ENCODE measurements at regions not wholly inside any gene's neighbourhood (a gene's known extent, or its start where the extent isn't known, plus 50 kb on each side); places are given as distances from the start of the nearest gene placed in this dataset.

DNA sequence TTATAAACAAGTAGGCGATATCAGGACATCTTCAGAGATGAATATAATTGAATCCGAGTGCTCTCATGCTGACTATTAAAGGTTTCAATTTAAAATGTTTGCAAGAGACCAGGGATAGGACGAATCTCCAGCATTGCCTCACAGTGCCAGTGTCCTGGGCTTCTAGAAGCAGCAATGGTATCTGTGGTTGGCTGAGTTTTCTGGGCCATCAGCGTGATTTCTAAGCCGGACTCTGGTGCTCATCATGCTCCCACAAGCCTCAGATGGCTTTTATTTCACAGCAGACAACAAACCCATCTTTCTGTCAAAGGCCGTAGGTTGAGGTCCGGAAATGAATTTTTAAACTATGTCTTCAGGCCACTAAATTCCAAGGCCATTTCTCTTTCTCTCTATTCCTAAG is 187.7 kb downstream of the FOXO1 start:
- TF ChIP-seq, protein P1, sequence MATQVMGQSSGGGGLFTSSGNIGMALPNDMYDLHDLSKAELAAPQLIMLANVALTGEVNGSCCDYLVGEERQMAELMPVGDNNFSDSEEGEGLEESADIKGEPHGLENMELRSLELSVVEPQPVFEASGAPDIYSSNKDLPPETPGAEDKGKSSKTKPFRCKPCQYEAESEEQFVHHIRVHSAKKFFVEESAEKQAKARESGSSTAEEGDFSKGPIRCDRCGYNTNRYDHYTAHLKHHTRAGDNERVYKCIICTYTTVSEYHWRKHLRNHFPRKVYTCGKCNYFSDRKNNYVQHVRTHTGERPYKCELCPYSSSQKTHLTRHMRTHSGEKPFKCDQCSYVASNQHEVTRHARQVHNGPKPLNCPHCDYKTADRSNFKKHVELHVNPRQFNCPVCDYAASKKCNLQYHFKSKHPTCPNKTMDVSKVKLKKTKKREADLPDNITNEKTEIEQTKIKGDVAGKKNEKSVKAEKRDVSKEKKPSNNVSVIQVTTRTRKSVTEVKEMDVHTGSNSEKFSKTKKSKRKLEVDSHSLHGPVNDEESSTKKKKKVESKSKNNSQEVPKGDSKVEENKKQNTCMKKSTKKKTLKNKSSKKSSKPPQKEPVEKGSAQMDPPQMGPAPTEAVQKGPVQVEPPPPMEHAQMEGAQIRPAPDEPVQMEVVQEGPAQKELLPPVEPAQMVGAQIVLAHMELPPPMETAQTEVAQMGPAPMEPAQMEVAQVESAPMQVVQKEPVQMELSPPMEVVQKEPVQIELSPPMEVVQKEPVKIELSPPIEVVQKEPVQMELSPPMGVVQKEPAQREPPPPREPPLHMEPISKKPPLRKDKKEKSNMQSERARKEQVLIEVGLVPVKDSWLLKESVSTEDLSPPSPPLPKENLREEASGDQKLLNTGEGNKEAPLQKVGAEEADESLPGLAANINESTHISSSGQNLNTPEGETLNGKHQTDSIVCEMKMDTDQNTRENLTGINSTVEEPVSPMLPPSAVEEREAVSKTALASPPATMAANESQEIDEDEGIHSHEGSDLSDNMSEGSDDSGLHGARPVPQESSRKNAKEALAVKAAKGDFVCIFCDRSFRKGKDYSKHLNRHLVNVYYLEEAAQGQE (IDR thresholded peaks at IDR 0.05; ENCODE audit: unreplicated experiment), result no peak
- TF ChIP-seq POLR2AphosphoS5 (IDR thresholded peaks at IDR 0.05; ENCODE audit: low read depth), result no peak

Measured in GM23338 (cell line).